ENCODE measurements at regions not wholly inside any gene's neighbourhood (a gene's known extent, or its start where the extent isn't known, plus 50 kb on each side); places are given as distances from the start of the nearest gene placed in this dataset.

GRCh38 chr17:33651686-33652085, 358.6 kb upstream of the ASIC2 start:
- DNase-seq, result no peak

GRCh38 chr17:33652731-33653398, 359.8 kb upstream of the ASIC2 start:
- no peak for DNase-seq

GRCh38 chr17:33653399-33653788, 360.3 kb upstream of the ASIC2 start:
- no peak for DNase-seq

GRCh38 chr17:33657181-33657580, 364.1 kb upstream of the ASIC2 start:
- DNase-seq, result no peak

GRCh38 chr17:33661975-33662374, 368.9 kb upstream of the ASIC2 start:
- DNase-seq, result no peak

GRCh38 chr17:33664116-33664840, 371.2 kb upstream of the ASIC2 start:
- no peak for DNase-seq

GRCh38 chr17:33667052-33667509, 374.0 kb upstream of the ASIC2 start:
- no peak for DNase-seq

GRCh38 chr17:33667671-33668070, 374.6 kb upstream of the ASIC2 start:
- DNase-seq, result no peak

- no peak for DNase-seq
These were observed 375.4 kb upstream of the ASIC2 start for GRCh38 chr17:33668516-33668915.

- no peak for DNase-seq
These were observed 378.4 kb upstream of the ASIC2 start for GRCh38 chr17:33671491-33671890.

- DNase-seq, result no peak
These were observed 381.6 kb upstream of the ASIC2 start for GRCh38 chr17:33674685-33675084.

GRCh38 chr17:33676444-33676843, 383.3 kb upstream of the ASIC2 start:
- DNase-seq, result no peak

- no peak for DNase-seq
These were observed 386.5 kb upstream of the ASIC2 start for GRCh38 chr17:33679595-33679994.

- no peak for DNase-seq
These were observed 387.4 kb upstream of the ASIC2 start for GRCh38 chr17:33680472-33680871.

- DNase-seq, result no peak
These were observed 389.5 kb upstream of the ASIC2 start for GRCh38 chr17:33682599-33682998.

GRCh38 chr17:33684735-33685134, 391.6 kb upstream of the ASIC2 start:
- no peak for DNase-seq

- no peak for DNase-seq
These were observed 393.1 kb upstream of the ASIC2 start for GRCh38 chr17:33686171-33686570.

GRCh38 chr17:33687831-33688230, 394.7 kb upstream of the ASIC2 start:
- no peak for DNase-seq

GRCh38 chr17:33688771-33689170, 395.7 kb upstream of the ASIC2 start:
- DNase-seq, result no peak

- no peak for DNase-seq
These were observed 396.6 kb upstream of the ASIC2 start for GRCh38 chr17:33689725-33690124.

GRCh38 chr17:33695431-33695830, 402.3 kb upstream of the ASIC2 start:
- no peak for DNase-seq

GRCh38 chr17:33696102-33696501, 403.0 kb upstream of the ASIC2 start:
- no peak for DNase-seq

GRCh38 chr17:33697557-33697956, 404.5 kb upstream of the ASIC2 start:
- no peak for DNase-seq

- DNase-seq, result no peak
These were observed 408.8 kb upstream of the ASIC2 start for GRCh38 chr17:33701910-33702309.

GRCh38 chr17:33704856-33705255, 411.8 kb upstream of the ASIC2 start:
- no peak for DNase-seq

Measured in NCI-H524 treated with DMSO at 0.1 percent for 48 hours (cell line).